ENCODE measurements at regions not wholly inside any gene's neighbourhood (a gene's known extent, or its start where the extent isn't known, plus 50 kb on each side); places are given as distances from the start of the nearest gene placed in this dataset.
"Not testable (repeated sequence)": the region's sequence is repeated elsewhere in the genome, so short reads cannot be mapped to it uniquely, and the experiment has no call there.

GRCh38 chr4:52377563-52377962 lies 281.5 kb downstream of the USP46 start:
- Histone ChIP-seq H3K79me1 (ENCODE audit: low read length) (no peaks in the 10 kb centered on the region), H4K8ac (ENCODE audit: low read depth, low read length) (no peak overlapping the region), H3K27ac (ENCODE audit: low read depth, low read length) (no peak overlapping the region), H3K4me1 (ENCODE audit: control insufficient read depth, low read depth, low read length) (peaks cover 2% of the 10 kb centered on the region), H3K4ac (ENCODE audit: low read depth, low read length) (no peak overlapping the region), H3K4me2 (ENCODE audit: low read length) (no peak overlapping the region), H2BK5ac (ENCODE audit: low read length) (no peak overlapping the region), H2AK5ac (ENCODE audit: low read length) (no peak overlapping the region), H4K5ac (ENCODE audit: low read length) (no peak overlapping the region), H2BK120ac (ENCODE audit: low read depth, low read length) (no peak overlapping the region), H3K79me2 (ENCODE audit: control insufficient read depth, insufficient read depth, low read length) (no peaks in the 10 kb centered on the region), H3K4me3 (ENCODE audit: low read length) (no peak overlapping the region), H3K9ac (ENCODE audit: low read length) (no peak overlapping the region), H3K36me3 (ENCODE audit: control insufficient read depth, insufficient read depth, low read length) (no peaks in the 10 kb centered on the region), H3K23ac (ENCODE audit: low read length) (peak overlapping the region; percentile 73), H3K27me3 (ENCODE audit: insufficient read depth, low read length, poor library complexity) (no peaks in the 10 kb centered on the region), H3K18ac (ENCODE audit: low read length) (no peak overlapping the region), H2BK15ac (replicated peaks; ENCODE audit: low read depth) (no peak overlapping the region), H3K56ac (ENCODE audit: low read length) (peak overlapping the region; percentile 35)
- no CpG with 5 or more reads among the region's 9 CpGs for WGBS (ENCODE audit: extremely low coverage, insufficient coverage, low lambda C conversion rate)
- DNase-seq: peak; percentile 50

GRCh38 chr4:52407545-52407944 lies 251.6 kb downstream of the USP46 start:
- no peak overlapping the region for H2AK5ac ChIP-seq (ENCODE audit: low read length)
- no peak overlapping the region for H3K23ac ChIP-seq (ENCODE audit: low read length)
- H3K27ac ChIP-seq (ENCODE audit: low read depth, low read length): no peak overlapping the region
- no peak overlapping the region for H3K4ac ChIP-seq (ENCODE audit: low read depth, low read length)
- H3K18ac ChIP-seq (ENCODE audit: low read length): no peak overlapping the region
- no peak overlapping the region for H3K9ac ChIP-seq (ENCODE audit: low read length)
- no peaks in the 10 kb centered on the region for H3K79me1 ChIP-seq (ENCODE audit: low read length)
- H2BK120ac ChIP-seq (ENCODE audit: low read depth, low read length): no peak overlapping the region
- H3K4me3 ChIP-seq (ENCODE audit: low read length): no peak overlapping the region
- no peak overlapping the region for H2BK15ac ChIP-seq (replicated peaks; ENCODE audit: low read depth)
- peak; percentile 82 for DNase-seq
- H3K4me1 ChIP-seq (ENCODE audit: control insufficient read depth, low read depth, low read length): no peaks in the 10 kb centered on the region
- no peak overlapping the region for H2BK5ac ChIP-seq (ENCODE audit: low read length)
- H3K27me3 ChIP-seq (ENCODE audit: insufficient read depth, low read length, poor library complexity): no peaks in the 10 kb centered on the region
- H3K36me3 ChIP-seq (ENCODE audit: control insufficient read depth, insufficient read depth, low read length): no peaks in the 10 kb centered on the region
- no peak overlapping the region for H3K4me2 ChIP-seq (ENCODE audit: low read length)
- no peaks in the 10 kb centered on the region for H3K79me2 ChIP-seq (ENCODE audit: control insufficient read depth, insufficient read depth, low read length)
- WGBS (ENCODE audit: extremely low coverage, insufficient coverage, low lambda C conversion rate): no CpG with 5 or more reads among the region's 4 CpGs
- H4K5ac ChIP-seq (ENCODE audit: low read length): no peak overlapping the region
- H4K8ac ChIP-seq (ENCODE audit: low read depth, low read length): no peak overlapping the region
- no peak overlapping the region for H3K56ac ChIP-seq (ENCODE audit: low read length)

- Histone ChIP-seq H3K27me3 (ENCODE audit: insufficient read depth, low read length, poor library complexity) (no peaks in the 10 kb centered on the region), H3K4ac (ENCODE audit: low read depth, low read length) (no peak overlapping the region), H3K79me1 (ENCODE audit: low read length) (no peaks in the 10 kb centered on the region), H3K23ac (ENCODE audit: low read length) (no peak overlapping the region), H3K27ac (ENCODE audit: low read depth, low read length) (no peak overlapping the region), H3K9ac (ENCODE audit: low read length) (no peak overlapping the region), H3K79me2 (ENCODE audit: control insufficient read depth, insufficient read depth, low read length) (no peaks in the 10 kb centered on the region), H2AK5ac (ENCODE audit: low read length) (no peak overlapping the region), H3K4me3 (ENCODE audit: low read length) (no peak overlapping the region), H3K4me1 (ENCODE audit: control insufficient read depth, low read depth, low read length) (no peaks in the 10 kb centered on the region), H3K4me2 (ENCODE audit: low read length) (no peak overlapping the region), H2BK15ac (replicated peaks; ENCODE audit: low read depth) (no peak overlapping the region), H3K18ac (ENCODE audit: low read length) (no peak overlapping the region), H4K5ac (ENCODE audit: low read length) (no peak overlapping the region), H3K56ac (ENCODE audit: low read length) (no peak overlapping the region), H4K8ac (ENCODE audit: low read depth, low read length) (no peak overlapping the region), H2BK120ac (ENCODE audit: low read depth, low read length) (no peak overlapping the region), H2BK5ac (ENCODE audit: low read length) (no peak overlapping the region), H3K36me3 (ENCODE audit: control insufficient read depth, insufficient read depth, low read length) (no peaks in the 10 kb centered on the region)
- no peak for DNase-seq
- no CpG with 5 or more reads among the region's 1 CpG for WGBS (ENCODE audit: extremely low coverage, insufficient coverage, low lambda C conversion rate)
These were observed 251.1 kb downstream of the USP46 start for GRCh38 chr4:52408032-52408431.

- H3K4me1 ChIP-seq (ENCODE audit: control insufficient read depth, low read depth, low read length): no peaks in the 10 kb centered on the region
- no peak overlapping the region for H3K4me3 ChIP-seq (ENCODE audit: low read length)
- no peak overlapping the region for H2BK5ac ChIP-seq (ENCODE audit: low read length)
- no peak overlapping the region for H4K5ac ChIP-seq (ENCODE audit: low read length)
- no peak overlapping the region for H3K27ac ChIP-seq (ENCODE audit: low read depth, low read length)
- H3K4me2 ChIP-seq (ENCODE audit: low read length): no peak overlapping the region
- H3K4ac ChIP-seq (ENCODE audit: low read depth, low read length): no peak overlapping the region
- H3K9ac ChIP-seq (ENCODE audit: low read length): no peak overlapping the region
- H3K27me3 ChIP-seq (ENCODE audit: insufficient read depth, low read length, poor library complexity): no peaks in the 10 kb centered on the region
- no peaks in the 10 kb centered on the region for H3K36me3 ChIP-seq (ENCODE audit: control insufficient read depth, insufficient read depth, low read length)
- H3K79me1 ChIP-seq (ENCODE audit: low read length): no peaks in the 10 kb centered on the region
- no peaks in the 10 kb centered on the region for H3K79me2 ChIP-seq (ENCODE audit: control insufficient read depth, insufficient read depth, low read length)
- WGBS (ENCODE audit: extremely low coverage, insufficient coverage, low lambda C conversion rate): no CpG with 5 or more reads among the region's 6 CpGs
- H2BK15ac ChIP-seq (replicated peaks; ENCODE audit: low read depth): no peak overlapping the region
- no peak overlapping the region for H3K56ac ChIP-seq (ENCODE audit: low read length)
- H4K8ac ChIP-seq (ENCODE audit: low read depth, low read length): no peak overlapping the region
- H2BK120ac ChIP-seq (ENCODE audit: low read depth, low read length): no peak overlapping the region
- no peak overlapping the region for H2AK5ac ChIP-seq (ENCODE audit: low read length)
- H3K23ac ChIP-seq (ENCODE audit: low read length): no peak overlapping the region
- H3K18ac ChIP-seq (ENCODE audit: low read length): no peak overlapping the region
- no peak for DNase-seq
These were observed 250.6 kb downstream of the USP46 start for GRCh38 chr4:52408471-52408870.

GRCh38 chr4:52409766-52410165 lies 249.3 kb downstream of the USP46 start:
- not testable (repeated sequence) for H3K79me1 ChIP-seq (ENCODE audit: low read length); H4K8ac ChIP-seq (ENCODE audit: low read depth, low read length); H3K9ac ChIP-seq (ENCODE audit: low read length); H2BK5ac ChIP-seq (ENCODE audit: low read length); H3K23ac ChIP-seq (ENCODE audit: low read length); H3K4me2 ChIP-seq (ENCODE audit: low read length); DNase-seq; H2BK15ac ChIP-seq (replicated peaks; ENCODE audit: low read depth); H3K4ac ChIP-seq (ENCODE audit: low read depth, low read length); H3K4me1 ChIP-seq (ENCODE audit: control insufficient read depth, low read depth, low read length); H3K18ac ChIP-seq (ENCODE audit: low read length); H3K79me2 ChIP-seq (ENCODE audit: control insufficient read depth, insufficient read depth, low read length); H3K4me3 ChIP-seq (ENCODE audit: low read length); H3K36me3 ChIP-seq (ENCODE audit: control insufficient read depth, insufficient read depth, low read length); H4K5ac ChIP-seq (ENCODE audit: low read length); H2AK5ac ChIP-seq (ENCODE audit: low read length); H2BK120ac ChIP-seq (ENCODE audit: low read depth, low read length); H3K56ac ChIP-seq (ENCODE audit: low read length); H3K27me3 ChIP-seq (ENCODE audit: insufficient read depth, low read length, poor library complexity); H3K27ac ChIP-seq (ENCODE audit: low read depth, low read length)
- no CpG with 5 or more reads among the region's 18 CpGs for WGBS (ENCODE audit: extremely low coverage, insufficient coverage, low lambda C conversion rate)

GRCh38 chr4:52410971-52411370 lies 248.1 kb downstream of the USP46 start:
- Histone ChIP-seq H2BK5ac (ENCODE audit: low read length) (no peak overlapping the region), H3K9ac (ENCODE audit: low read length) (no peak overlapping the region), H3K27me3 (ENCODE audit: insufficient read depth, low read length, poor library complexity) (no peaks in the 10 kb centered on the region), H3K56ac (ENCODE audit: low read length) (no peak overlapping the region), H3K4me1 (ENCODE audit: control insufficient read depth, low read depth, low read length) (no peaks in the 10 kb centered on the region), H3K4me3 (ENCODE audit: low read length) (no peak overlapping the region), H3K27ac (ENCODE audit: low read depth, low read length) (no peak overlapping the region), H2BK15ac (replicated peaks; ENCODE audit: low read depth) (no peak overlapping the region), H4K5ac (ENCODE audit: low read length) (no peak overlapping the region), H3K36me3 (ENCODE audit: control insufficient read depth, insufficient read depth, low read length) (no peaks in the 10 kb centered on the region), H3K23ac (ENCODE audit: low read length) (no peak overlapping the region), H3K18ac (ENCODE audit: low read length) (no peak overlapping the region), H4K8ac (ENCODE audit: low read depth, low read length) (no peak overlapping the region), H3K79me2 (ENCODE audit: control insufficient read depth, insufficient read depth, low read length) (no peaks in the 10 kb centered on the region), H2AK5ac (ENCODE audit: low read length) (no peak overlapping the region), H2BK120ac (ENCODE audit: low read depth, low read length) (no peak overlapping the region), H3K79me1 (ENCODE audit: low read length) (no peaks in the 10 kb centered on the region), H3K4me2 (ENCODE audit: low read length) (no peak overlapping the region), H3K4ac (ENCODE audit: low read depth, low read length) (no peak overlapping the region)
- no peak for DNase-seq
- WGBS (ENCODE audit: extremely low coverage, insufficient coverage, low lambda C conversion rate): no CpG with 5 or more reads among the region's 3 CpGs
